OCI-LY1 (cell line): ENCODE measurements at regions not wholly inside any gene's neighbourhood (a gene's known extent, or its start where the extent isn't known, plus 50 kb on each side); places are given as distances from the start of the nearest gene placed in this dataset.

ENCODE experiments used
- EZH2 ChIP-seq: fragments of 200-600 bp; sonication (generic), shearing (Covaris generic); IDR thresholded peaks from 2 replicates; pipeline ENCODE4 v1.8.0; 2017; ENCODE audit warnings: borderline replicate concordance, mixed run types, mild to moderate bottlenecking, antibody characterized with exemption, low read length, moderate library complexity, mixed read lengths
- TF ChIP-seq, protein P1 (sequence below): fragments of 200-600 bp; sonication (generic), shearing (Covaris generic); IDR thresholded peaks from 2 replicates; pipeline ENCODE4 v1.5.1; 2017; ENCODE audit warnings: mild to moderate bottlenecking, antibody characterized with exemption, low read length, moderate library complexity, mixed read lengths

DNA sequence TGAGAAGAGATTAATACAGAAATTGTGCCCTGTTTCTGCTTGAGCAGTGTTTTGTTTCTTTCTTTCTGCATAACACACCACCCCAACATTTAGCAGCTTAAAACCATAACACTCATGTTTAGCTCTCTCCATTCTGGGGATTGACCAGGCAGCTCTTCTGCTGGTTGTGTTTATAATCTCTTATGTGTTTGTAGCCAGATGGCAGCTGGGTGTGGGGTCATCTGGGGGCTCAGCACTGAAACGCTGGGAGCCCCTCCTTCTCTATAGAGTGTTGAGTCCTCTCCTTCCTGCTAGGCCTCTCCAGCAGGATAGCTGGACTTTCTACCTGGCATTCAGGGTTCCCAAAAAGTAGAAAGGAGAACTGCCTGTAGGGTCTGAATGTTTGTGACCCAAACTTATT is 270.6 kb downstream of the TTC8 start:
- TF ChIP-seq, protein P1, sequence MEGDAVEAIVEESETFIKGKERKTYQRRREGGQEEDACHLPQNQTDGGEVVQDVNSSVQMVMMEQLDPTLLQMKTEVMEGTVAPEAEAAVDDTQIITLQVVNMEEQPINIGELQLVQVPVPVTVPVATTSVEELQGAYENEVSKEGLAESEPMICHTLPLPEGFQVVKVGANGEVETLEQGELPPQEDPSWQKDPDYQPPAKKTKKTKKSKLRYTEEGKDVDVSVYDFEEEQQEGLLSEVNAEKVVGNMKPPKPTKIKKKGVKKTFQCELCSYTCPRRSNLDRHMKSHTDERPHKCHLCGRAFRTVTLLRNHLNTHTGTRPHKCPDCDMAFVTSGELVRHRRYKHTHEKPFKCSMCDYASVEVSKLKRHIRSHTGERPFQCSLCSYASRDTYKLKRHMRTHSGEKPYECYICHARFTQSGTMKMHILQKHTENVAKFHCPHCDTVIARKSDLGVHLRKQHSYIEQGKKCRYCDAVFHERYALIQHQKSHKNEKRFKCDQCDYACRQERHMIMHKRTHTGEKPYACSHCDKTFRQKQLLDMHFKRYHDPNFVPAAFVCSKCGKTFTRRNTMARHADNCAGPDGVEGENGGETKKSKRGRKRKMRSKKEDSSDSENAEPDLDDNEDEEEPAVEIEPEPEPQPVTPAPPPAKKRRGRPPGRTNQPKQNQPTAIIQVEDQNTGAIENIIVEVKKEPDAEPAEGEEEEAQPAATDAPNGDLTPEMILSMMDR: no peak
- TF ChIP-seq EZH2: no peak
